Gastroesophageal sphincter (tissue), 4 donors: ENCODE measurements at regions not wholly inside any gene's neighbourhood (a gene's known extent, or its start where the extent isn't known, plus 50 kb on each side); places are given as distances from the start of the nearest gene placed in this dataset.
A peak's percentile ranks its signal among the peaks of the same experiment; 100 is the strongest.

Experiments
- ATAC-seq: fragments of 150-250 bp; one replicate; pipeline ENCODE4 v1.9.1; 2016; ENCODE audit warnings: mild to moderate bottlenecking, moderate library complexity
- H3K27ac ChIP-seq, 4 donors: fragments of 200-600 bp; sonication (generic) in 3 of 4; 1 replicate in 3 of 4; 2 replicates in 1 of 4; pipeline ENCODE4 v1.5.1; 2016 to 2019
- H3K27me3 ChIP-seq: fragments of 200-600 bp; sonication (generic); one replicate; pipeline ENCODE4 v1.5.1; 2019
- H3K36me3 ChIP-seq, 2 donors: fragments of 200-600 bp; sonication (generic); one replicate each; pipeline ENCODE4 v1.5.1; 2019; ENCODE audit warnings: control low read depth in 1 of 2
- H3K4me1 ChIP-seq, 3 donors: fragments of 200-600 bp; sonication (generic); 1 replicate in 2 of 3; 2 replicates in 1 of 3; pipeline ENCODE4 v1.5.1; 2016 to 2019; ENCODE audit warnings: control low read depth in 2 of 3
- H3K4me3 ChIP-seq, 2 donors: fragments of 200-600 bp; sonication (generic); one replicate each; pipeline ENCODE4 v1.5.1; 2019; ENCODE audit warnings: mild to moderate bottlenecking in 1 of 2, moderate library complexity in 1 of 2
- H3K9me3 ChIP-seq, 3 donors: fragments of 200-600 bp; sonication (generic); one replicate each; pipeline ENCODE4 v1.5.1; 2017 to 2019; ENCODE audit warnings: control low read depth in 2 of 3
- CTCF ChIP-seq, 4 experiments: fragments of 200-600 bp in 2 of 4; fragments of 450-650 bp in 2 of 4; sonication (generic) in 1 of 4; IDR thresholded peaks; one replicate each; pipeline ENCODE4 v1.5.1; 2017 to 2019; ENCODE audit warnings: antibody characterized with exemption in 4 of 4, mild to moderate bottlenecking in 2 of 4, moderate library complexity in 2 of 4
- EP300 ChIP-seq: sonication (generic); formaldehyde crosslinking; IDR thresholded peaks from one replicate; pipeline ENCODE4 v1.6.1; 2017; ENCODE audit warnings: antibody characterized with exemption, mild to moderate bottlenecking
- POLR2A ChIP-seq, 2 donors: fragments of 450-650 bp; IDR thresholded peaks; one replicate each; pipeline ENCODE4 v1.6.1; 2017; ENCODE audit warnings: antibody characterized with exemption in 2 of 2, mild to moderate bottlenecking in 2 of 2, moderate library complexity in 1 of 2
- POLR2AphosphoS5 ChIP-seq: sonication (generic); formaldehyde crosslinking; IDR thresholded peaks from one replicate; pipeline ENCODE4 v1.6.1; 2017; ENCODE audit warnings: antibody characterized with exemption
- WGBS, 2 donors: methylation state at CpG; one replicate each; pipeline ENCODE4 v1.1.5; 2018; ENCODE audit warnings: low coverage in 1 of 2; 5-methylcytosine and 5-hydroxymethylcytosine counted together

DNA sequence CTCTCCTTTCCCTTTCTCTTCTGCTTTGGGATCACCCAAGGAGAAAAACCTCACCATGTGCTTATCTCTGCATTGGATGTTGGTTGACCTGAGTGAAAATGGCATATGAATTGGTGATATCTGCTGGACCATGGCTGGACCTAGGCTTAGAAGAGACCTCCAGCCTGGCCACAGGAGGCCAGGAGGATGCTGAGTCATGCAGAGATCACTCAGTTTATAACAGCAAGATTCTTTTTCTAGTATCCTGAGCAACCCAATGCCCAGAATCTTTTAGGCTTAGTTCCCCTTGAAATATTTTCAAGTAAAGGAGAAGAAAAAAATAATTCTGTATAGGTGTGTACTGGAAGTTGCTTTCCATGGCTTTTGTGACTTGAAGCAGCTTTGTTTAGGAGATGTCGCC is 236.3 kb downstream of the KLF6 start:
- no peak for TF ChIP-seq EP300
- TF ChIP-seq POLR2A (IDR thresholded peaks at IDR 0.05): no peak
- no peak for TF ChIP-seq POLR2AphosphoS5
- TF ChIP-seq CTCF (IDR thresholded peaks at IDR 0.05): no peak
- peak overlapping the region in 2 of 4 donors; percentile 29 to 41 for H3K27ac ChIP-seq
- no peaks in the 10 kb centered on the region for H3K27me3 ChIP-seq
- 94 to 100% methylated on average over 1 of the region's 1 CpG for WGBS, 2 donors
- no peak overlapping the region for H3K4me3 ChIP-seq
- no peak for ATAC-seq
- no peaks in the 10 kb centered on the region for H3K4me1 ChIP-seq
- H3K36me3 ChIP-seq: no peaks in the 10 kb centered on the region
- no peaks in the 10 kb centered on the region for H3K9me3 ChIP-seq

DNA sequence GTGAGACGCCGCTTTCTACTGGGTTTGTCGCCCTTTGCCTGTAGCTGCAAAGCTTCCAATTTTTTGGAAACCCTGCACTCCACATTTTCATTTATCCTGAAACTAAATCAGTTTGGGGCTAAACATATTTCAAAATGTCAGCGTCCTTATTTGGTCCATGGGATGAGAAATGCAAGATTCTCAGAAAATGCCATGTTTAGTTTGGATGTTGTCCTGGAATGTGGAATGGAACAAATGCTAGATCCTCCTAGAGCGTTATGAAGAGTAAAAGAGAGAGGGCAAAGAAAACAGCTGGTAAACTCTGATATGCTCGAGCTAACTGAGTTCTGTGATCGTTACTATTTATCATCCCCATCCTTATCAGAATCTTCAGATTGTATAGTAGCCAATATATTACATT is 236.9 kb downstream of the KLF6 start:
- Histone ChIP-seq H3K9me3 (no peaks in the 10 kb centered on the region), H3K27ac (peak overlapping the region in 2 of 4 donors; percentile 41 to 47), H3K27me3 (no peaks in the 10 kb centered on the region), H3K36me3 (no peaks in the 10 kb centered on the region), H3K4me1 (no peaks in the 10 kb centered on the region), H3K4me3 (no peak overlapping the region)
- ATAC-seq: no peak
- 69 to 71% methylated on average over 3 to 6 of the region's 7 CpGs for WGBS, 2 donors
- TF ChIP-seq POLR2AphosphoS5 (no peak), EP300 (no peak), POLR2A (IDR thresholded peaks at IDR 0.05) (no peak), CTCF (IDR thresholded peaks at IDR 0.05) (no peak)

DNA sequence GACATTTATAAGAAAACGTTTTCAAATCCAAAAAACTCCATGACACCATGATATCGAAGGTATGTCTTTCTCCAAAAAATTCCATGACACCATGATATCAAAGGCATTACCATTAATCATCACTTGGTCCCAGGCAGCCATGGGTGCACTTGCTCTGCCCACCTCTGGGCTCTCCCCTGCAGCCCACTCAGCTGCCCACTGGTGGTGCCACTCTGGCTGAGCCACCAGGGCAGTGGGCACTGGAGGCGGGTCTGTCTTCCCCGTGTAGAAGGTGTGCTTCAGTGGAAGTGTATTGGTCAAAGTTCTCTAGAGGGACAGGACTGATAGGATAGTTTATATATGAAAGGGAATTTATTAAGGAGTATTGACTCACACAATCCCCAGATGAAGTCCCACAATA is 240.4 kb downstream of the KLF6 start:
- no peak overlapping the region for H3K4me3 ChIP-seq
- TF ChIP-seq CTCF (IDR thresholded peaks at IDR 0.05) (no peak), EP300 (no peak), POLR2AphosphoS5 (no peak), POLR2A (IDR thresholded peaks at IDR 0.05) (no peak)

GRCh38 chr10:3542185-3542611 is 242.8 kb downstream of the KLF6 start:
- no peaks in the 10 kb centered on the region for H3K27me3 ChIP-seq
- peak overlapping the region in 1 of 4 donors; percentile 32 for H3K27ac ChIP-seq
- WGBS, 2 donors: 5 to 13% methylated on average over 2 to 3 of the region's 5 CpGs
- no peaks in the 10 kb centered on the region for H3K36me3 ChIP-seq
- peak; percentile 31 for ATAC-seq
- TF ChIP-seq EP300: no peak
- TF ChIP-seq POLR2A (IDR thresholded peaks at IDR 0.05): no peak
- no peak for TF ChIP-seq CTCF (IDR thresholded peaks at IDR 0.05)
- peak; percentile 37 for TF ChIP-seq POLR2AphosphoS5
- H3K4me1 ChIP-seq: peaks cover 0 to 33% (median 3%) of the 10 kb centered on the region in 3 donors
- H3K4me3 ChIP-seq: no peak overlapping the region
- no peaks in the 10 kb centered on the region for H3K9me3 ChIP-seq

More for the DNA sequence above, 240.4 kb downstream of the KLF6 start:
- 81 to 89% methylated on average over 2 to 4 of the region's 4 CpGs for WGBS, 2 donors
- Histone ChIP-seq H3K27ac (no peak overlapping the region), H3K4me1 (peaks cover 0 to 18% (median 3%) of the 10 kb centered on the region in 3 donors), H3K9me3 (no peaks in the 10 kb centered on the region), H3K36me3 (no peaks in the 10 kb centered on the region), H3K27me3 (no peaks in the 10 kb centered on the region)
- ATAC-seq: no peak

DNA sequence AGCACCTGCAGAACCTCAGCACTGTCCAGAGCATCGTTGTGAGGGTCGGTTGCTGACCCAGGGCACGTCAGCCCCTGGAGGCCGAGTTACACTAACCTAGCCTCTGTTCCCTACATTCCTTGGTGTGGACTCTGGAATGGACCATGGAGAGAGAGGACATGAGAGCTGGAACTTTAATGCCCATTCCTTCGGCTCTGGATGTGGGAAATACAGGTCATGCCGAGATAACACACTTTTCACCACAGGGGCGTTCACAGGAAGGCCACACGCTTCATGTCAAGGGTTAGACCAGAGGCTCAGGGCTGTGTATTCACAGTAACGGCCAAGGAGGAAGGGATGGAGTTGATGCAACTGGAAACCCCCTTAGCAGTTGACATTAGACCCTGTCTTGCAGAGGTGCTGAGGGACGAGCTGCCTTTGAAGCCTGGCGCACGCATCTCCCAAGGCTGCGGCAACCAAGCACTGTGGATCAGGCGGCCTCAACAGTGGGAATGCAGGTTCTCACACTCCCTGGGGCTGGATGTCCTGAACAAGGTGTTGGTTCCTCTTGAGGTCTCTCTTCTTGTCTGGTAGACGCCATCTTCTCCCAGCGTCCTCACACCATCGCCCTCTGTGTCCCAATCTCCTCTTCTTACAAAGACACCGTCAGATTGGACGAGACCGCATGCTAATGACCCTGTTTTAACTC is 245.2 kb downstream of the KLF6 start:
- WGBS, 2 donors: 96 to 100% methylated on average over 4 to 7 of the region's 20 CpGs
- peaks cover 0 to 33% (median 3%) of the 10 kb centered on the region in 3 donors for H3K4me1 ChIP-seq
- no peaks in the 10 kb centered on the region for H3K9me3 ChIP-seq
- H3K4me3 ChIP-seq: no peak overlapping the region
- no peak for TF ChIP-seq POLR2AphosphoS5
- no peak for TF ChIP-seq CTCF (IDR thresholded peaks at IDR 0.05)
- TF ChIP-seq POLR2A (IDR thresholded peaks at IDR 0.05): no peak
- TF ChIP-seq EP300: no peak
- ATAC-seq: no peak
- H3K36me3 ChIP-seq: no peaks in the 10 kb centered on the region
- H3K27ac ChIP-seq: peak overlapping the region in 3 of 4 donors; percentile 31 to 76 (median 71)
- H3K27me3 ChIP-seq: no peaks in the 10 kb centered on the region
